Kidney (tissue), 13 donors: ENCODE measurements at regions not wholly inside any gene's neighbourhood (a gene's known extent, or its start where the extent isn't known, plus 50 kb on each side); places are given as distances from the start of the nearest gene placed in this dataset.
A peak's percentile ranks its signal among the peaks of the same experiment; 100 is the strongest.

Source experiments
- DNase-seq, 5 donors: peaks; one replicate each; pipeline ENCODE4 v3.0.0-alpha.2; 2013 to 2020
- FAIRE-seq: peaks from 2 replicates; lab custom pipeline; 2012; peaks lifted over from hg19 to GRCh38; lab: Jason Lieb, UNC
- H3K27ac ChIP-seq, 2 donors: one replicate each; pipeline ENCODE4 v1.7.0; 2013; ENCODE audit warnings: low read depth in 2 of 2, low read length in 2 of 2, inconsistent platforms in 1 of 2
- H3K27me3 ChIP-seq: one replicate; pipeline ENCODE4 v1.7.1; 2013; ENCODE audit warnings: low read length, inconsistent platforms; ENCODE audit not compliant: control insufficient read depth, insufficient read depth
- H3K36me3 ChIP-seq, 3 donors: one replicate each; pipeline versions ENCODE4 v1.7.0 to v1.7.1; 2013; ENCODE audit warnings: low read length in 3 of 3, control low read depth in 1 of 3, inconsistent platforms in 1 of 3; ENCODE audit not compliant: insufficient read depth in 3 of 3, control insufficient read depth in 2 of 3
- H3K4me1 ChIP-seq, 3 donors: one replicate each; pipeline versions ENCODE4 v1.7.0 to v1.7.1; 2013; ENCODE audit warnings: low read length in 3 of 3, inconsistent platforms in 1 of 3, low read depth in 1 of 3; ENCODE audit not compliant: control insufficient read depth in 2 of 3, insufficient read depth in 2 of 3
- H3K4me3 ChIP-seq, 3 donors: one replicate each; pipeline versions ENCODE4 v1.7.0 to v1.8.1; 2013; ENCODE audit warnings: low read length in 3 of 3, control low read depth in 1 of 3, inconsistent platforms in 1 of 3
- H3K9ac ChIP-seq, 3 donors: one replicate each; pipeline versions ENCODE4 v1.7.0 to v1.7.1; 2013; ENCODE audit warnings: low read length in 3 of 3, control low read depth in 1 of 3, inconsistent platforms in 1 of 3
- H3K9me3 ChIP-seq, 3 donors: one replicate each; pipeline versions ENCODE4 v1.7.0 to v1.7.1; 2013; ENCODE audit warnings: low read length in 3 of 3, control low read depth in 1 of 3, inconsistent platforms in 1 of 3; ENCODE audit not compliant: control insufficient read depth in 2 of 3, insufficient read depth in 1 of 3
- intact Hi-C: fragments of 100-400 bp; cut with DNase I; formaldehyde crosslinking; loops from one replicate; pipeline ENCODE4 v1.11.1; 2022
- TF ChIP-seq, protein P1 (sequence below): IDR thresholded peaks from 3 replicates; pipeline ENCODE4 v1.5.1; 2012; ENCODE audit warnings: mild to moderate bottlenecking, moderate library complexity, borderline replicate concordance; ENCODE audit not compliant: insufficient read depth; ENCODE audit errors: extremely low read depth
- donor health status: control.
- donor health status: control.
- donor health status: control.
- donor health status: control.
- donor health status: control.
- donor health status: DM: yes; HTN: yes; CAD: no.
- donor health status: Normal renal cell carcinoma (clear cell type).

- Histone ChIP-seq H3K36me3 (no peaks in the 10 kb centered on the region), H3K27me3 (no peaks in the 10 kb centered on the region), H3K9ac (no peak overlapping the region), H3K4me3 (no peak overlapping the region), H3K9me3 (no peaks in the 10 kb centered on the region), H3K27ac (no peak overlapping the region), H3K4me1 (no peaks in the 10 kb centered on the region)
- intact Hi-C loops: no loop called here
- DNase-seq (peak in 2 of 5 donors; percentile 20 to 43), FAIRE-seq (no peak)
- TF ChIP-seq, protein P1, sequence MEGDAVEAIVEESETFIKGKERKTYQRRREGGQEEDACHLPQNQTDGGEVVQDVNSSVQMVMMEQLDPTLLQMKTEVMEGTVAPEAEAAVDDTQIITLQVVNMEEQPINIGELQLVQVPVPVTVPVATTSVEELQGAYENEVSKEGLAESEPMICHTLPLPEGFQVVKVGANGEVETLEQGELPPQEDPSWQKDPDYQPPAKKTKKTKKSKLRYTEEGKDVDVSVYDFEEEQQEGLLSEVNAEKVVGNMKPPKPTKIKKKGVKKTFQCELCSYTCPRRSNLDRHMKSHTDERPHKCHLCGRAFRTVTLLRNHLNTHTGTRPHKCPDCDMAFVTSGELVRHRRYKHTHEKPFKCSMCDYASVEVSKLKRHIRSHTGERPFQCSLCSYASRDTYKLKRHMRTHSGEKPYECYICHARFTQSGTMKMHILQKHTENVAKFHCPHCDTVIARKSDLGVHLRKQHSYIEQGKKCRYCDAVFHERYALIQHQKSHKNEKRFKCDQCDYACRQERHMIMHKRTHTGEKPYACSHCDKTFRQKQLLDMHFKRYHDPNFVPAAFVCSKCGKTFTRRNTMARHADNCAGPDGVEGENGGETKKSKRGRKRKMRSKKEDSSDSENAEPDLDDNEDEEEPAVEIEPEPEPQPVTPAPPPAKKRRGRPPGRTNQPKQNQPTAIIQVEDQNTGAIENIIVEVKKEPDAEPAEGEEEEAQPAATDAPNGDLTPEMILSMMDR: no peak
Observed at GRCh38 chr2:40915651-40916050, 463.8 kb upstream of the SLC8A1 start.

GRCh38 chr2:40935349-40935748 is 483.5 kb upstream of the SLC8A1 start:
- intact Hi-C loops: no loop called here
- Histone ChIP-seq H3K9me3 (no peaks in the 10 kb centered on the region), H3K27me3 (no peaks in the 10 kb centered on the region), H3K4me3 (no peak overlapping the region), H3K27ac (no peak overlapping the region), H3K4me1 (no peaks in the 10 kb centered on the region), H3K9ac (no peak overlapping the region), H3K36me3 (no peaks in the 10 kb centered on the region)
- peak in 1 of 5 donors; percentile 10 for DNase-seq
- TF ChIP-seq, protein P1: no peak
- no peak for FAIRE-seq

GRCh38 chr2:40937284-40937683 is 485.4 kb upstream of the SLC8A1 start:
- Histone ChIP-seq H3K27me3 (no peaks in the 10 kb centered on the region), H3K4me1 (no peaks in the 10 kb centered on the region), H3K9ac (no peak overlapping the region), H3K4me3 (no peak overlapping the region), H3K27ac (no peak overlapping the region), H3K36me3 (no peaks in the 10 kb centered on the region), H3K9me3 (peaks cover 0 to 2% (median 0%) of the 10 kb centered on the region in 3 donors)
- intact Hi-C loops: no loop called here
- TF ChIP-seq, protein P1: no peak
- DNase-seq (no peak), FAIRE-seq (no peak)

DNA sequence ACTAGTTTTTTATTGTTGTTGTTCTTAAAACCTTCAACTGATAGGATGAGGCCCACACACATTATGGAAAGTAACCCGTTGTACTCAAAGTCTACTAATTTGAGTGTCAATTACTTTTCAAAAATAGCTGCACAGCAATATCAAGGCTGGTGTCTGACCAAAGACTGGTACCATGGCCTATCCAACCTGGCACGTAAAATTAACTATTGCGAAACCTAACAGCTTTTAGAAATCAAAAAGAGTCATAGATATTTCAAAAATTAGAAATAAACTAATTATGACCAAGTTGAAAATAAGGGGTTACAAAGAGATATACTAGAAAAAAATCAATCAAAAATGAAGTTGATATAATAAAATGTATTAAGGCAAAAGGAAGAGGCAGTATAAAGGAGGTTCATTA is 501.5 kb upstream of the SLC8A1 start:
- intact Hi-C loops: no loop called here
- no peaks in the 10 kb centered on the region for H3K36me3 ChIP-seq
- H3K9me3 ChIP-seq: no peaks in the 10 kb centered on the region
- no peak for DNase-seq
- TF ChIP-seq, protein P1: no peak
- no peaks in the 10 kb centered on the region for H3K27me3 ChIP-seq
- no peak overlapping the region for H3K9ac ChIP-seq
- no peak overlapping the region for H3K27ac ChIP-seq
- H3K4me3 ChIP-seq: no peak overlapping the region
- H3K4me1 ChIP-seq: no peaks in the 10 kb centered on the region
- FAIRE-seq: no peak
